Endothelial cell (in vitro differentiated cells): ENCODE measurements at regions not wholly inside any gene's neighbourhood (a gene's known extent, or its start where the extent isn't known, plus 50 kb on each side); places are given as distances from the start of the nearest gene placed in this dataset.

ENCODE experiments used
- DNase-seq: peaks from one replicate; pipeline ENCODE4 v3.0.0; 2021; ENCODE audit warnings: low spot score
- H3K27ac Mint-ChIP-seq: one replicate; pipeline ENCODE4 v1.8.0; 2021; ENCODE audit warnings: mixed read lengths, inconsistent platforms; ENCODE audit not compliant: unreplicated experiment
- H3K27me3 Mint-ChIP-seq: one replicate; pipeline ENCODE4 v1.8.0; 2021; ENCODE audit warnings: mild to moderate bottlenecking, moderate library complexity, mixed read lengths, inconsistent platforms; ENCODE audit not compliant: unreplicated experiment
- H3K36me3 Mint-ChIP-seq: one replicate; pipeline ENCODE4 v1.8.0; 2021; ENCODE audit warnings: mild to moderate bottlenecking, low read depth, mixed read lengths, inconsistent platforms; ENCODE audit not compliant: unreplicated experiment
- H3K4me1 Mint-ChIP-seq: one replicate; pipeline ENCODE4 v1.8.0; 2021; ENCODE audit warnings: mild to moderate bottlenecking, mixed read lengths, inconsistent platforms; ENCODE audit not compliant: unreplicated experiment
- H3K4me3 Mint-ChIP-seq: one replicate; pipeline ENCODE4 v1.8.0; 2021; ENCODE audit warnings: mild to moderate bottlenecking, mixed read lengths, inconsistent platforms; ENCODE audit not compliant: unreplicated experiment
- H3K9me3 Mint-ChIP-seq: one replicate; pipeline ENCODE4 v1.8.0; 2021; ENCODE audit warnings: mixed read lengths, inconsistent platforms; ENCODE audit not compliant: unreplicated experiment
- TF ChIP-seq, protein P1 (sequence below): fragments of 200-600 bp; sonication (generic); IDR thresholded peaks from one replicate; pipeline ENCODE4 v1.5.0; 2021; ENCODE audit warnings: antibody characterized with exemption; ENCODE audit not compliant: unreplicated experiment

DNA sequence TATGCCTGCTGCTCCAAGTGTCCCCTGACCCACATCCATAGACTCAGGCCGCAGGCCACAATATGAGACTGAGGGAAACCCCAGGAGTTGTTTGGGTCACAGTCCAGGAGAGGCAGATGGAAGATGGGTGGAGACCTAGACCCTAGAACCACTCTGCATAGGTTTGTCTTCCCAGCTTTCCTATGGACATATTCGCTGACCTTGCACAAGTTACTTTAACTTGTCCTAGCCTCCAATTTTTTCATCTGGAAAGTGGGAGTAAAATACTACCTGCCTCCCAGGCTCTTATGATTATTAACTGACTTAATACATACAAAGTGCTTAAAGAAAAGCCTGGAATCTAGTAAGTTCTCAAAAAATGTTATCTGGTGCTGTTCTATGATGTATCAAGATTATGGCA, 157.1 kb upstream of the IFNG-AS1 start:
- Mint-ChIP-seq H3K9me3 (no peaks in the 10 kb centered on the region), H3K27ac (no peak overlapping the region), H3K36me3 (no peaks in the 10 kb centered on the region), H3K4me3 (no peak overlapping the region), H3K4me1 (no peaks in the 10 kb centered on the region), H3K27me3 (peaks cover 2% of the 10 kb centered on the region)
- TF ChIP-seq, protein P1, sequence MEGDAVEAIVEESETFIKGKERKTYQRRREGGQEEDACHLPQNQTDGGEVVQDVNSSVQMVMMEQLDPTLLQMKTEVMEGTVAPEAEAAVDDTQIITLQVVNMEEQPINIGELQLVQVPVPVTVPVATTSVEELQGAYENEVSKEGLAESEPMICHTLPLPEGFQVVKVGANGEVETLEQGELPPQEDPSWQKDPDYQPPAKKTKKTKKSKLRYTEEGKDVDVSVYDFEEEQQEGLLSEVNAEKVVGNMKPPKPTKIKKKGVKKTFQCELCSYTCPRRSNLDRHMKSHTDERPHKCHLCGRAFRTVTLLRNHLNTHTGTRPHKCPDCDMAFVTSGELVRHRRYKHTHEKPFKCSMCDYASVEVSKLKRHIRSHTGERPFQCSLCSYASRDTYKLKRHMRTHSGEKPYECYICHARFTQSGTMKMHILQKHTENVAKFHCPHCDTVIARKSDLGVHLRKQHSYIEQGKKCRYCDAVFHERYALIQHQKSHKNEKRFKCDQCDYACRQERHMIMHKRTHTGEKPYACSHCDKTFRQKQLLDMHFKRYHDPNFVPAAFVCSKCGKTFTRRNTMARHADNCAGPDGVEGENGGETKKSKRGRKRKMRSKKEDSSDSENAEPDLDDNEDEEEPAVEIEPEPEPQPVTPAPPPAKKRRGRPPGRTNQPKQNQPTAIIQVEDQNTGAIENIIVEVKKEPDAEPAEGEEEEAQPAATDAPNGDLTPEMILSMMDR = no peak
- no peak for DNase-seq

DNA sequence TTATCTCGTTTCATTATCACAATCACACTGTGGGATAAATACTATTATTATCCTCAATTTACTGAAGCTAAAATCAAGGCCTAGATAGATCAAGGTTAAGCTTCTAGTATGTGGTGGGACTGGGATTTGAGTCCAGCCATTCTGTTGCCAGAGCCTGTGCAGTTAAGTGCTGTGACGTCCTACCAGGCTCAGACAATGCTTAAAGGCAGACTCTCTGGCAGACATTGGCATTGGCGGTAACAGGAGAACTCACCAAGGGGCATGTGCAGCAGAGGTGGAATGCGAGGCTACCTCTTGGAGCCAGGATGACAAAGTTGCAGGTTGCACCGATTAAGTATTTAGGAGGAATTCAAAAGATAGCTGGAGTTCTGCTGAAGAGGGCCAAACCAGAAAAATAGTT, 155.6 kb upstream of the IFNG-AS1 start:
- Mint-ChIP-seq H3K4me3 (no peak overlapping the region), H3K27ac (no peak overlapping the region), H3K36me3 (no peaks in the 10 kb centered on the region), H3K27me3 (peaks cover 2% of the 10 kb centered on the region), H3K4me1 (no peaks in the 10 kb centered on the region), H3K9me3 (no peaks in the 10 kb centered on the region)
- no peak for DNase-seq
- TF ChIP-seq, protein P1 = no peak

DNA sequence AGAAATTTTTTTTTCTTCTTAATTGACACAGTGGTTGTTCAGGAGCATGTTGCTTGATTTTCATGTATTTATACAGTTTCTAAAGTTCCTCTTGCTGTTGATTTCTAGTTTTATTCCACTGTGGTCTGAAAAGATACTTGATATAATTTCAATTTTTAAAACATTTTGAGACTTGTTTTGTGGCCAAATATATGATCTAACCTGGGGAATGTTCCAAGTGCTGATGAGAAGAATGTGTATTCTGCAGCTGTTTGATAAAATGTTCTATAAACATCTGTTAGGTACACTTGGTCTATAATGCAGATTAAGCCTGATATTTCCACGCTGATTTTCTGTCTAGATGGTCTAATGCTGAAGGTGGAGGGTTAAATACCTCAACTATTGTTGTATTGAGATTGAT, 151.4 kb upstream of the IFNG-AS1 start:
- Mint-ChIP-seq H3K36me3 (no peaks in the 10 kb centered on the region), H3K27ac (no peak overlapping the region), H3K27me3 (peaks cover 8% of the 10 kb centered on the region), H3K4me3 (no peak overlapping the region), H3K4me1 (no peaks in the 10 kb centered on the region), H3K9me3 (no peaks in the 10 kb centered on the region)
- TF ChIP-seq, protein P1 = no peak
- DNase-seq = no peak

DNA sequence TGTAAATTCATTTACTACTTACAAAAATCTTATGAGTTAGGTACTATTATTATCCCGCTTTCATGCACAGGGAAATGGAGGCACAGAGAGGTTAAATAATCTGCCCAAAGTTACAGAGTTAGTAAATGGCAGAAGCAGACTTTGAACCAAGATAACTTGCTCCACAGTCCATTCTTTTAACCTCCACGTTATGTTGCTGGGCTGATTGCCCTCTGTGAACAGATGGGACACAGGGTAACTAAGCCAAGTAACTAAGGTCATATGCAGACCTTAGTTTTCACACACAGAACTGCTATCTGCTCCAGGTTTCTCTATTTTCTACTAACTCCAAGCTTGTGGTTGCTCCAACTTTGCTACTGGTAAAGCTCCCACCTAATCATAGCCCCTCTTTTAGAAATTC, 147.1 kb upstream of the IFNG-AS1 start:
- Mint-ChIP-seq H3K27me3 (peaks cover 6% of the 10 kb centered on the region), H3K27ac (no peak overlapping the region), H3K4me1 (no peaks in the 10 kb centered on the region), H3K9me3 (no peaks in the 10 kb centered on the region), H3K4me3 (no peak overlapping the region), H3K36me3 (no peaks in the 10 kb centered on the region)
- DNase-seq = no peak
- TF ChIP-seq, protein P1 = no peak

DNA sequence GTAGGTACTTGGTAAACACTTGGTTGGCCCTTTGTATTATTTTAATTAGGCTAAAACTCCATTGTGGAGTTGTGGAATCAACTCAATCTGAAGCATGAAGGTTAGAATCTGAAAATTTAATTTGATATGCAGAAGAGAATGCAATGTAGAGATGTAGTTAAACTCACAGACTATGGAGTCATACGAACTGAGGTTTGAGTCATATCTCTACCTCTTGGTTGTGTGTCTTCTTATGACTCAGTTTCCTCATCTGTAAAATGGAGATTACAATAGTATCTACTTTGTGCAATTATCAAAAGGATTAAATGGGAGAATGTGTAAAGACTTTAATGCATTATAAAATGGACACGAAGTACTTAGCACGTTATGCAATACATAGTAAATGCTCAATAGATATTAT, 146.0 kb upstream of the IFNG-AS1 start:
- Mint-ChIP-seq H3K36me3 (no peaks in the 10 kb centered on the region), H3K27me3 (peaks cover 6% of the 10 kb centered on the region), H3K4me1 (no peaks in the 10 kb centered on the region), H3K27ac (no peak overlapping the region), H3K9me3 (no peaks in the 10 kb centered on the region), H3K4me3 (no peak overlapping the region)
- TF ChIP-seq, protein P1 = no peak
- no peak for DNase-seq
